Parathyroid adenoma (tissue), 2 donors: ENCODE measurements at regions not wholly inside any gene's neighbourhood (a gene's known extent, or its start where the extent isn't known, plus 50 kb on each side); places are given as distances from the start of the nearest gene placed in this dataset.

Experiments
- H2AFZ ChIP-seq: fragments of 300-600 bp; sonication (generic); one replicate; pipeline ENCODE4 v1.7.0; 2017; ENCODE audit warnings: antibody characterized with exemption, mild to moderate bottlenecking
- H3K27ac ChIP-seq: fragments of 300-600 bp; sonication (generic); one replicate; pipeline ENCODE4 v1.7.0; 2017
- H3K27me3 ChIP-seq: fragments of 300-600 bp; sonication (generic); one replicate; pipeline ENCODE4 v1.7.0; 2017; ENCODE audit warnings: low read length; ENCODE audit not compliant: control insufficient read depth, insufficient read depth
- H3K36me3 ChIP-seq: fragments of 300-600 bp; sonication (generic); one replicate; pipeline ENCODE4 v1.7.0; 2017; ENCODE audit warnings: low read length; ENCODE audit not compliant: control insufficient read depth, insufficient read depth
- H3K4me1 ChIP-seq: fragments of 300-600 bp; sonication (generic); one replicate; pipeline ENCODE4 v1.7.0; 2017; ENCODE audit warnings: control low read depth
- H3K4me2 ChIP-seq: fragments of 300-600 bp; sonication (generic); one replicate; pipeline ENCODE4 v1.7.0; 2017; ENCODE audit warnings: low read length
- H3K4me3 ChIP-seq: fragments of 300-600 bp; sonication (generic); one replicate; pipeline ENCODE4 v1.7.0; 2017; ENCODE audit warnings: low read depth, low read length
- H3K79me2 ChIP-seq: fragments of 300-600 bp; sonication (generic); one replicate; pipeline ENCODE4 v1.7.0; 2017; ENCODE audit warnings: control low read depth
- H3K9ac ChIP-seq: fragments of 300-600 bp; sonication (generic); one replicate; pipeline ENCODE4 v1.7.0; 2017; ENCODE audit warnings: mild to moderate bottlenecking
- H3K9me3 ChIP-seq: fragments of 300-600 bp; sonication (generic); one replicate; pipeline ENCODE4 v1.7.0; 2017; ENCODE audit warnings: low read length; ENCODE audit not compliant: control insufficient read depth
- TF ChIP-seq, protein P1 (sequence below): fragments of 300-600 bp; sonication (generic); IDR thresholded peaks from one replicate; pipeline ENCODE4 v1.7.0; 2017; ENCODE audit warnings: antibody characterized with exemption, mild to moderate bottlenecking
- donor health status: primary hyperparathyroidism.

DNA sequence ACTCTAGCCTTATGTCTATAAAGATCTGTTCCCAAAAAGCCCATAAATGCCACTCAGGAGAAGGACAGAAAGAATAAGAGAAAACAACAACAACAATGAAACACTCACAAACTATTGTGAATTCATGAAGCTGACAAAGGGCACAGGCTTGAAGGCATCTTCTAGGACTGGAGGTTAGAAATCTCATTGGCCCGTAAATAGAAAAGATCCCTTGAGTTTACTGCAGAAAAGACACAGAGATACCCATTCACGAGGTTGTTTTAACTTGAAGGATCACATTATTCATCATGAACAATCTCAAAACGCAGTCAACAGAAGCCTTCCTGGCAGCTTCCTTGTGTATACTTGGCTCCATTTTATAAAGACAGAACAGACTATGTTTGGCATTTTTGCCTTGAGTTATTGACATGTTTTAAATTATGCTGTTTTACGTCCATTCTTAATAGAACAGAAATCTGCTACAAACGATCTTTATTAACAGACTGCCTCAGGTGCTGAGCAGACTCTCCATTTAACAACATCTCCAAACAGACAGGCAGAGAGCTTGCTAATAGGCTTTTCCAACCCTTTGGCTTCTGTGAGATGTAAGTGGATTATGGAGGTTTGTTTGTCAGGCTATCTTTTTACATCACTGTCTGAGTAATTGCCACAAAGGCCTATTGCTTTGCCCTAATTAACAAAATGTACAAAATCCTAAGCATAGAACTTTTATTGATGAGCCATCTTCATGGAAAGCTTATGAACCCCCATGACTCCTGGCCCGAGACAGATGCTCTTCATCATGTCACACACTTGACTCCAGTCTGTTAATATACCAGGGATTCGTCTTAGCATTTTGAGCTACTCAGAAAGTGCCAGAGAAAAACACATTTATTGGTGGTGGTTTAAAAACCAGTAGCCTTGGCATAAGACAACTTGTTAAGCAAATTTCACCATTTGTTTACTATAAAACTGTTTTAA, 735.3 kb upstream of the ZNF608 start:
- no peak overlapping the region for H3K4me2 ChIP-seq
- TF ChIP-seq, protein P1, sequence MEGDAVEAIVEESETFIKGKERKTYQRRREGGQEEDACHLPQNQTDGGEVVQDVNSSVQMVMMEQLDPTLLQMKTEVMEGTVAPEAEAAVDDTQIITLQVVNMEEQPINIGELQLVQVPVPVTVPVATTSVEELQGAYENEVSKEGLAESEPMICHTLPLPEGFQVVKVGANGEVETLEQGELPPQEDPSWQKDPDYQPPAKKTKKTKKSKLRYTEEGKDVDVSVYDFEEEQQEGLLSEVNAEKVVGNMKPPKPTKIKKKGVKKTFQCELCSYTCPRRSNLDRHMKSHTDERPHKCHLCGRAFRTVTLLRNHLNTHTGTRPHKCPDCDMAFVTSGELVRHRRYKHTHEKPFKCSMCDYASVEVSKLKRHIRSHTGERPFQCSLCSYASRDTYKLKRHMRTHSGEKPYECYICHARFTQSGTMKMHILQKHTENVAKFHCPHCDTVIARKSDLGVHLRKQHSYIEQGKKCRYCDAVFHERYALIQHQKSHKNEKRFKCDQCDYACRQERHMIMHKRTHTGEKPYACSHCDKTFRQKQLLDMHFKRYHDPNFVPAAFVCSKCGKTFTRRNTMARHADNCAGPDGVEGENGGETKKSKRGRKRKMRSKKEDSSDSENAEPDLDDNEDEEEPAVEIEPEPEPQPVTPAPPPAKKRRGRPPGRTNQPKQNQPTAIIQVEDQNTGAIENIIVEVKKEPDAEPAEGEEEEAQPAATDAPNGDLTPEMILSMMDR = no peak
- no peaks in the 10 kb centered on the region for H3K4me1 ChIP-seq
- H3K4me3 ChIP-seq = no peak overlapping the region
- no peaks in the 10 kb centered on the region for H3K79me2 ChIP-seq
- H3K27ac ChIP-seq = no peak overlapping the region
- no peaks in the 10 kb centered on the region for H3K9me3 ChIP-seq
- no peak overlapping the region for H2AFZ ChIP-seq
- H3K36me3 ChIP-seq = no peaks in the 10 kb centered on the region
- no peaks in the 10 kb centered on the region for H3K27me3 ChIP-seq
- no peak overlapping the region for H3K9ac ChIP-seq

- H3K4me1 ChIP-seq = no peaks in the 10 kb centered on the region
- no peak overlapping the region for H3K27ac ChIP-seq
These were observed 737.2 kb upstream of the ZNF608 start for GRCh38 chr5:125483609-125484008.

GRCh38 chr5:125484272-125484741, 737.9 kb upstream of the ZNF608 start:
- Histone ChIP-seq H3K36me3 (no peaks in the 10 kb centered on the region), H3K4me1 (no peaks in the 10 kb centered on the region), H2AFZ (no peak overlapping the region), H3K9ac (no peak overlapping the region), H3K79me2 (no peaks in the 10 kb centered on the region), H3K27ac (no peak overlapping the region), H3K4me2 (no peak overlapping the region), H3K27me3 (no peaks in the 10 kb centered on the region), H3K9me3 (no peaks in the 10 kb centered on the region), H3K4me3 (no peak overlapping the region)
- TF ChIP-seq, protein P1 = no peak

More at GRCh38 chr5:125483609-125484008, 737.2 kb upstream of the ZNF608 start:
- Histone ChIP-seq H3K79me2 (no peaks in the 10 kb centered on the region), H3K36me3 (no peaks in the 10 kb centered on the region), H3K9ac (no peak overlapping the region), H3K4me3 (no peak overlapping the region), H2AFZ (no peak overlapping the region), H3K4me2 (no peak overlapping the region), H3K9me3 (no peaks in the 10 kb centered on the region), H3K27me3 (no peaks in the 10 kb centered on the region)
- TF ChIP-seq, protein P1 = no peak

GRCh38 chr5:125484742-125485641, 738.6 kb upstream of the ZNF608 start:
- Histone ChIP-seq H3K4me3 (no peak overlapping the region), H3K9ac (no peak overlapping the region), H3K79me2 (no peaks in the 10 kb centered on the region), H3K36me3 (no peaks in the 10 kb centered on the region), H3K9me3 (no peaks in the 10 kb centered on the region), H3K4me2 (no peak overlapping the region), H3K4me1 (no peaks in the 10 kb centered on the region), H3K27me3 (no peaks in the 10 kb centered on the region), H3K27ac (no peak overlapping the region), H2AFZ (no peak overlapping the region)
- TF ChIP-seq, protein P1 = no peak
